ENCODE measurements at regions not wholly inside any gene's neighbourhood (a gene's known extent, or its start where the extent isn't known, plus 50 kb on each side); places are given as distances from the start of the nearest gene placed in this dataset.
"Not testable (repeated sequence)": the region's sequence is repeated elsewhere in the genome, so short reads cannot be mapped to it uniquely, and the experiment has no call there.

DNA sequence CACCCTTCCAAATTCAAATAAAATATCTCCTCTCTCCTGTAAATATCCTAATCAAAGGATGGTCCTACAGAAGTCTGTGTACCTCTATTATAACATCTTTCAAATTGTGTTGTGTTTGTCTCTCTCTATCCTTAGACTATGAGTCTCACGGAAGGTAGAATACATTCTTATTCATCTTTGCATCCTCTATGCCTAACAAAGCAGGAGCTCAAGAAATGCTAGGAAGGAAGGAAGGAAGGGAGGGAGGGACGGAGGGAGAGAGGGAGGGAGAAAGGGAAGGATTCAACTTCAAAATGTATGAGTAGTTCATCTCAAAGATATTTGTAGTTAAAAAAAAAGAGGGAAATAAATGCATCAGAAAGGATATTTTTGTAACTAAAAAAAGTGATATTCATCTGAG, 150.0 kb downstream of the RTP4 start:
- Histone ChIP-seq H3K4me3 (ENCODE audit: low read length) (no peak overlapping the region), H3K36me3 (ENCODE audit: insufficient read depth, low read length) (no peaks in the 10 kb centered on the region), H3K27me3 (ENCODE audit: insufficient read depth, low read length, poor library complexity, severe bottlenecking) (no peaks in the 10 kb centered on the region), H3K27ac (ENCODE audit: low read depth, low read length) (no peak overlapping the region), H3K4me1 (ENCODE audit: insufficient read depth, low read length) (no peaks in the 10 kb centered on the region), H3K9me3 (ENCODE audit: low read length) (no peaks in the 10 kb centered on the region)
- H3K36me3 Mint-ChIP-seq = no peaks in the 10 kb centered on the region
- H3K27me3 Mint-ChIP-seq = peaks cover 3 to 7% of the 10 kb centered on the region in 2 donors
- no peak overlapping the region for H3K27ac Mint-ChIP-seq
- ChIA-PET CTCF (no interaction called here), POLR2A (no interaction called here)
- DNase-seq = no peak
- H3K4me1 Mint-ChIP-seq = no peaks in the 10 kb centered on the region
- H3K4me3 Mint-ChIP-seq = no peak overlapping the region
- H3K9me3 Mint-ChIP-seq = no peaks in the 10 kb centered on the region

DNA sequence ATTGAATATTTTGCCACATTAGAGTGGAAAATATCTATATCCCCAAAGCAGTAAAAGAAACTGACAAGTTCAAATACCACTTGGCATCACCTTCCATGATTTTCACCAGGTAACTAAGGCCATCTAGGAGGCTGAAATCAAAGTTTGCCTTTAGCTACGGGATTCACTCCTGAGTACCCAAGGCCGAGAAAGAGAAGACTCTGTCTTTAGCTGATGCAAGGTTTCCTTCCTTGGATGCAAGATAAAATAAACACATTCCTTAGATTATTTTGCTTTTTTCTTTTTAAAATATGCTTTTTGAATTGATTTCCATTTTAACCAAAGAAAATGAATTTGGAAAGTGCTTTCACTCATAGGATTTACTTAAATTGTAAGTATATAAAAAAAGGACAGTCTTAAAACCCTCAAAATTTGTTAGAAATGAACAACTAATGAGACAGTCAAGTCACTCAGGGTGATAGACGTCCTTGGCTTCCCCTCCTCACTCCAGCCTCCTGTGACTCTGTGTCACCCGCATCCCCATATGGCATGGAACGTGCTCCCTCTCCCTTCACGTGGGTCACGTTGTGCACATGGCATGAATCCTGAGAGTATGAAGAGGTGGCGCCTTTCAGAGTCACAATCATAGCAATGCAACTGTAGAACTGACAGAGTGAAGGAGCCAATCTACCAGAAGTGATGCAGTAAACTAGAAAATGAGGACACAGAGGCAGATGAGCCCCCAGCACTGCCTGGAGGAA, 148.4 kb downstream of the RTP4 start:
- H3K4me1 ChIP-seq (ENCODE audit: insufficient read depth, low read length) = no peaks in the 10 kb centered on the region
- DNase-seq = no peak
- no peak overlapping the region for H3K27ac Mint-ChIP-seq
- H3K4me3 ChIP-seq (ENCODE audit: low read length) = no peak overlapping the region
- H3K36me3 Mint-ChIP-seq = no peaks in the 10 kb centered on the region
- no peaks in the 10 kb centered on the region for H3K27me3 ChIP-seq (ENCODE audit: insufficient read depth, low read length, poor library complexity, severe bottlenecking)
- H3K36me3 ChIP-seq (ENCODE audit: insufficient read depth, low read length) = no peaks in the 10 kb centered on the region
- H3K4me3 Mint-ChIP-seq = no peak overlapping the region
- CTCF ChIA-PET = no interaction called here
- H3K9me3 Mint-ChIP-seq = peaks cover under 1 to 8% (median 5%) of the 10 kb centered on the region in 5 donors
- POLR2A ChIA-PET = no interaction called here
- H3K9me3 ChIP-seq (ENCODE audit: low read length) = no peaks in the 10 kb centered on the region
- H3K27me3 Mint-ChIP-seq = peaks cover 7% of the 10 kb centered on the region in 2 donors
- H3K4me1 Mint-ChIP-seq = no peaks in the 10 kb centered on the region
- H3K27ac ChIP-seq (ENCODE audit: low read depth, low read length) = no peak overlapping the region

DNA sequence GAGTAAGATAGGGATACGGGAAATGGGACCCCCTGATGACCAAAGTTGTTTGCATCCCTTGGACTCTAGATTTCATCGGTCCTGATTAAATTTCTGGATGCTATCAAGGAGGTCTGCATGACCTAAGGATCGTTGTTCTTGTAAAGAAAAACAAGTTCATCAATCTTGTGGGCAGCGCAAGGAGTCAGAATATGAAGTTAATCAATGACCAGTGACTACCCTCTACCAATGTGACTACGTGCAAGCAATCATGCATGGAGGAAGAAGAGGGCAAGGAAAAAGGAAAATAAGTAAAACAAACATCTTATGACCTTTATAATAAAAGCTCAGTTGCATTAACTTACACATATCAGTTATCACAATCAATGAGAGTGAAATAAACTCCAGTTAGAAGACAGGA, 139.7 kb downstream of the RTP4 start:
- no peak overlapping the region for H3K27ac Mint-ChIP-seq
- H3K27ac ChIP-seq (ENCODE audit: low read depth, low read length) = no peak overlapping the region
- no peaks in the 10 kb centered on the region for H3K36me3 ChIP-seq (ENCODE audit: insufficient read depth, low read length)
- no peaks in the 10 kb centered on the region for H3K27me3 ChIP-seq (ENCODE audit: insufficient read depth, low read length, poor library complexity, severe bottlenecking)
- no peak overlapping the region for H3K4me3 Mint-ChIP-seq
- CTCF ChIA-PET = no interaction called here
- peaks cover 6 to 15% of the 10 kb centered on the region in 2 donors for H3K27me3 Mint-ChIP-seq
- no peak overlapping the region for H3K4me3 ChIP-seq (ENCODE audit: low read length)
- no peaks in the 10 kb centered on the region for H3K4me1 Mint-ChIP-seq
- no peaks in the 10 kb centered on the region for H3K36me3 Mint-ChIP-seq
- DNase-seq = no peak
- POLR2A ChIA-PET = no interaction called here
- no peaks in the 10 kb centered on the region for H3K4me1 ChIP-seq (ENCODE audit: insufficient read depth, low read length)
- no peaks in the 10 kb centered on the region for H3K9me3 ChIP-seq (ENCODE audit: low read length)
- peaks cover 3 to 11% (median 5%) of the 10 kb centered on the region in 5 donors for H3K9me3 Mint-ChIP-seq

DNA sequence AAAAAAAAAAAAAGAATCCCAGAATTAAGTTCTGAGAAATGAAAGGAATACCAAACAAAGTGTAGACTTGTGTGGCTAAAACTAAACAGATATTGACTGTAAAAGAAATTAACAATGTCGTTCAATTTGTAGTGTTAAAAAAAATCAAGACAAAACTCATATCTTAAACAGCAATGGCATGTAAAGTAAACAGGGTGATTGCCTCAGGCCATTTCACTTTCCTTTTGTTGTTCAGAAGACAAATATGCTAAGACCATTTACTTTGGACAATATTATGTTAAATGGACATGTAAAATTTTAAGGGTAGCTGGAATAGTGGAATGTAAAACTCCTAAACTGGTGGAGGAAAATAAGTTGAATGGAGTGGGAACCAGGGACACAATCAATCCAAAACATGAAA, 139.1 kb downstream of the RTP4 start:
- Mint-ChIP-seq H3K36me3 (no peaks in the 10 kb centered on the region), H3K4me1 (no peaks in the 10 kb centered on the region), H3K27me3 (peaks cover 5 to 15% of the 10 kb centered on the region in 2 donors), H3K4me3 (no peak overlapping the region), H3K9me3 (peaks cover under 1 to 8% (median 3%) of the 10 kb centered on the region in 5 donors), H3K27ac (no peak overlapping the region)
- POLR2A ChIA-PET = no interaction called here
- DNase-seq = no peak
- Histone ChIP-seq H3K36me3 (ENCODE audit: insufficient read depth, low read length) (no peaks in the 10 kb centered on the region), H3K4me3 (ENCODE audit: low read length) (no peak overlapping the region), H3K27me3 (ENCODE audit: insufficient read depth, low read length, poor library complexity, severe bottlenecking) (no peaks in the 10 kb centered on the region), H3K9me3 (ENCODE audit: low read length) (no peaks in the 10 kb centered on the region), H3K27ac (ENCODE audit: low read depth, low read length) (no peak overlapping the region), H3K4me1 (ENCODE audit: insufficient read depth, low read length) (no peaks in the 10 kb centered on the region)
- CTCF ChIA-PET = no interaction called here

DNA sequence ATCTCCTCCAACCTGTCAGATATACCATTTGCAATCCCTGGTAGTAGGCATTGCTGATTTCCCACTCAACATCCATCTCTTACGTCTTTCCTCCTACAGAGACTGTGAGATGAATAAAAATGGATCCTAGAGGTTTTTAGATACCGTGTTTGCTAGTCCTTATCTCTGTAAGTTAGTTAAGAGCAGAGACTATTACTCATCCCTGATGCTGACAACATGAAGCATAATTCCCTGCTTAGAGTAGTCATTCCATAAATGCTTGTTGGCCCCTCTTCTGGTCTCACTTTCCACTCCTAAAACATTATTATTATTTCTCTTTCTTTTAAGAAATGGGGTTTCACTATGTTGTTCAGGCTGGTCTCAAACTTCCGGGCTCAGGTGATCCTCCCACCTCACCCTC, 136.2 kb downstream of the RTP4 start:
- H3K36me3 Mint-ChIP-seq = no peaks in the 10 kb centered on the region
- H3K36me3 ChIP-seq (ENCODE audit: insufficient read depth, low read length) = no peaks in the 10 kb centered on the region
- no peak overlapping the region for H3K4me3 Mint-ChIP-seq
- H3K4me3 ChIP-seq (ENCODE audit: low read length) = no peak overlapping the region
- POLR2A ChIA-PET = no interaction called here
- no peak overlapping the region for H3K27ac Mint-ChIP-seq
- no peaks in the 10 kb centered on the region for H3K4me1 Mint-ChIP-seq
- H3K9me3 ChIP-seq (ENCODE audit: low read length) = no peaks in the 10 kb centered on the region
- no peaks in the 10 kb centered on the region for H3K27me3 ChIP-seq (ENCODE audit: insufficient read depth, low read length, poor library complexity, severe bottlenecking)
- no peaks in the 10 kb centered on the region for H3K4me1 ChIP-seq (ENCODE audit: insufficient read depth, low read length)
- H3K9me3 Mint-ChIP-seq = peaks cover 0 to 2% (median 0%) of the 10 kb centered on the region in 5 donors
- DNase-seq = no peak
- H3K27ac ChIP-seq (ENCODE audit: low read depth, low read length) = no peak overlapping the region
- CTCF ChIA-PET = no interaction called here
- H3K27me3 Mint-ChIP-seq = peaks cover 1 to 21% of the 10 kb centered on the region in 2 donors

DNA sequence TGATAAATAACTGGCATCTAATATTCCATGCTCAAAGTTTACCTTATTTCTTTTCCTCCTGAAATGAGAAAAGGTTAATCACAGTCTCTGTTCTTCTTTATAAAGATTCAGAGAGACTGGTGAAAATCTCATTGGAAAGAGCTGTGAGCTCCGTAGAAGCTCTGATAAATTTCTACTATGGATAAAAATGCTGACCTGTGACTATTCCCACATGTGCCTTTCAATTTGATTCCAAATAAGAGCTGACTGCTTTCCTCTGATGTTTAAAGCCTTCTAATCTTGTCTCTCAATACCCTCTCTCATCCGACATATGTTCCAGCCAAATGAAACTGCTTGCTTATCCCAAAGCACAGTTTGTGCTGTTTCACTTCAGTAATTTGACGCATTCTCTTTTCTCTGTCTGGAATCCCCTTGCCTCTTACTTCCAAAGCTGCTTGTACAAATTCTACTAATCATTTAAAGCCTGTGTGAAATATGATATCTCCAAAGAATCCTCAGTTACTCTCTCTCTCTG, 130.1 kb downstream of the RTP4 start:
- ChIA-PET CTCF (no interaction called here), POLR2A (no interaction called here)
- Histone ChIP-seq H3K27me3 (ENCODE audit: insufficient read depth, low read length, poor library complexity, severe bottlenecking) (no peaks in the 10 kb centered on the region), H3K9me3 (ENCODE audit: low read length) (no peaks in the 10 kb centered on the region), H3K4me1 (ENCODE audit: insufficient read depth, low read length) (no peaks in the 10 kb centered on the region), H3K36me3 (ENCODE audit: insufficient read depth, low read length) (no peaks in the 10 kb centered on the region), H3K27ac (ENCODE audit: low read depth, low read length) (no peak overlapping the region), H3K4me3 (ENCODE audit: low read length) (no peak overlapping the region)
- H3K4me1 Mint-ChIP-seq = no peaks in the 10 kb centered on the region
- H3K4me3 Mint-ChIP-seq = no peak overlapping the region
- no peaks in the 10 kb centered on the region for H3K36me3 Mint-ChIP-seq
- no peak for DNase-seq
- peaks cover 0 to 4% (median 0%) of the 10 kb centered on the region in 5 donors for H3K9me3 Mint-ChIP-seq
- H3K27me3 Mint-ChIP-seq = peaks cover 2 to 25% of the 10 kb centered on the region in 2 donors
- H3K27ac Mint-ChIP-seq = no peak overlapping the region

DNA sequence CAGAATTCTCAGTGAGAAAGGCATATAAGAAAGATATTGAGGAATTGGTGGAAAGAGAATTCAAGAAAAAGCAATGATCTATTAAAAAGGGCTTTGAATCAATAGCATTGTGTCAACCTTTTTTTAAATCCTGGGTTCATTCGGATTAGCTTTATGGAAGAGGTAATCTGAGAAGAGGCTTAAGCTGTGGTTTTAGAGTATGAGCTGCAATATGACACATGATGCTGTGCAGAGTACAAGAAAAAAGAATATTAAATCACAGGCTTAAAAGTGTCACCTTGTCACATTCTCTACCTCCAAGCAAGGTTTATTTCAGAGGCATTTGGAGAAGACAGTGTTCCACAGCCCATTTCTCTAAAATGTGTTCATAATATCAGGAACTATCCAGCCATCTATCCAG, 128.9 kb downstream of the RTP4 start:
- POLR2A ChIA-PET = no interaction called here
- Mint-ChIP-seq H3K36me3 (no peaks in the 10 kb centered on the region), H3K4me3 (no peak overlapping the region), H3K4me1 (no peaks in the 10 kb centered on the region), H3K9me3 (peaks cover 0 to 11% (median 2%) of the 10 kb centered on the region in 5 donors), H3K27ac (no peak overlapping the region), H3K27me3 (peaks cover 2 to 32% of the 10 kb centered on the region in 2 donors)
- no peaks in the 10 kb centered on the region for H3K4me1 ChIP-seq (ENCODE audit: insufficient read depth, low read length)
- H3K27me3 ChIP-seq (ENCODE audit: insufficient read depth, low read length, poor library complexity, severe bottlenecking) = no peaks in the 10 kb centered on the region
- H3K4me3 ChIP-seq (ENCODE audit: low read length) = no peak overlapping the region
- H3K36me3 ChIP-seq (ENCODE audit: insufficient read depth, low read length) = no peaks in the 10 kb centered on the region
- CTCF ChIA-PET = no interaction called here
- no peak overlapping the region for H3K27ac ChIP-seq (ENCODE audit: low read depth, low read length)
- H3K9me3 ChIP-seq (ENCODE audit: low read length) = no peaks in the 10 kb centered on the region
- no peak for DNase-seq

DNA sequence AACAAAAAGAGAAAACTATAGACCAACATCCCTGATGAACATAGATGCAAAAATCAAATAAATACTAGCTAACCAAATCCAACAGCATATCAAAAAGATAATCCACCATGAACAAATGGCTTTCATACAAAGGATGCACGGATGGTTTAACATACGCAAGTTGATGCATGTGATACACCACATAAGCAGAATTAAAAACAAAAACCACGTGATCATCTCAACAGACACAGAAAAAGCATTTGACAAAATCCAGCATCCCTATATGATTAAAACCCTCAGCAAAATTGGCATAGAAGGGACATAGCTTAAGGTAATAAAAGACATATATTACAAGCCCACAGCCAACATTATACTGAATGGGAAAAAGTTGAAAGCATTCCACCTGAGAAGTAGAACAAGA, 125.9 kb downstream of the RTP4 start:
- H3K27ac Mint-ChIP-seq; H3K4me1 Mint-ChIP-seq; H3K36me3 Mint-ChIP-seq; H3K27me3 ChIP-seq (ENCODE audit: insufficient read depth, low read length, poor library complexity, severe bottlenecking); DNase-seq; H3K4me1 ChIP-seq (ENCODE audit: insufficient read depth, low read length); H3K4me3 Mint-ChIP-seq; H3K4me3 ChIP-seq (ENCODE audit: low read length); CTCF ChIA-PET; H3K9me3 ChIP-seq (ENCODE audit: low read length); H3K36me3 ChIP-seq (ENCODE audit: insufficient read depth, low read length); H3K27ac ChIP-seq (ENCODE audit: low read depth, low read length): not testable (repeated sequence)
- H3K27me3 Mint-ChIP-seq = peaks cover 9 to 28% of the 10 kb centered on the region in 2 donors
- POLR2A ChIA-PET = interaction anchor here (0.6 kb wide), 1 partner anchor 178 kb away, joined by 3 read pairs; no protein-coding TSS in a partner anchor
- peaks cover 0 to 11% (median 2%) of the 10 kb centered on the region in 5 donors for H3K9me3 Mint-ChIP-seq

Data from CD8-positive, alpha-beta memory T cell (primary cell).